ENCODE measurements at regions not wholly inside any gene's neighbourhood (a gene's known extent, or its start where the extent isn't known, plus 50 kb on each side); places are given as distances from the start of the nearest gene placed in this dataset.
"Not testable (repeated sequence)": the region's sequence is repeated elsewhere in the genome, so short reads cannot be mapped to it uniquely, and the experiment has no call there.

GRCh38 chr7:94277236-94277635, 117.5 kb upstream of the COL1A2 start:
- DNase-seq = no peak

- no peak for DNase-seq
Measured at GRCh38 chr7:94280851-94281250, 113.8 kb upstream of the COL1A2 start.

GRCh38 chr7:94284104-94284503, 110.6 kb upstream of the COL1A2 start:
- DNase-seq = no peak

- DNase-seq = no peak
Measured at GRCh38 chr7:94286111-94286510, 108.6 kb upstream of the COL1A2 start.

- DNase-seq = no peak
Measured at GRCh38 chr7:94288096-94288495, 106.6 kb upstream of the COL1A2 start.

- no peak for DNase-seq
Measured at GRCh38 chr7:94289071-94289470, 105.6 kb upstream of the COL1A2 start.

GRCh38 chr7:94294471-94295131, 100.1 kb upstream of the COL1A2 start:
- DNase-seq = no peak

GRCh38 chr7:94295850-94296249, 98.8 kb upstream of the COL1A2 start:
- no peak for DNase-seq

GRCh38 chr7:94296881-94297280, 97.8 kb upstream of the COL1A2 start:
- no peak for DNase-seq

GRCh38 chr7:94297397-94297838, 97.3 kb upstream of the COL1A2 start:
- DNase-seq = no peak

GRCh38 chr7:94298943-94299342, 95.8 kb upstream of the COL1A2 start:
- no peak for DNase-seq

GRCh38 chr7:94300176-94300835, 94.4 kb upstream of the COL1A2 start:
- DNase-seq = no peak

- no peak for DNase-seq
Measured at GRCh38 chr7:94301024-94301586, 93.6 kb upstream of the COL1A2 start.

GRCh38 chr7:94303118-94303517, 91.6 kb upstream of the COL1A2 start:
- DNase-seq = no peak

- no peak for DNase-seq
Measured at GRCh38 chr7:94303695-94304094, 91.0 kb upstream of the COL1A2 start.

GRCh38 chr7:94304878-94305277, 89.8 kb upstream of the COL1A2 start:
- DNase-seq = no peak

GRCh38 chr7:94305836-94306235, 88.9 kb upstream of the COL1A2 start:
- DNase-seq = no peak

GRCh38 chr7:94307399-94308048, 87.2 kb upstream of the COL1A2 start:
- DNase-seq = no peak

GRCh38 chr7:94311515-94311914, 83.2 kb upstream of the COL1A2 start:
- peak; percentile 18 for DNase-seq

GRCh38 chr7:94313926-94314325, 80.8 kb upstream of the COL1A2 start:
- no peak for DNase-seq

- DNase-seq = no peak
Measured at GRCh38 chr7:94314413-94315410, 80.0 kb upstream of the COL1A2 start.

GRCh38 chr7:94321138-94321537, 73.6 kb upstream of the COL1A2 start:
- DNase-seq = not testable (repeated sequence)

GRCh38 chr7:94323844-94324243, 70.9 kb upstream of the COL1A2 start:
- DNase-seq = no peak
